Choroid plexus epithelial cell (primary cell): ENCODE measurements at regions not wholly inside any gene's neighbourhood (a gene's known extent, or its start where the extent isn't known, plus 50 kb on each side); places are given as distances from the start of the nearest gene placed in this dataset.
"Not testable (repeated sequence)": the region's sequence is repeated elsewhere in the genome, so short reads cannot be mapped to it uniquely, and the experiment has no call there.

Experiments used
- DNase-seq: peaks from one replicate; pipeline ENCODE4 v3.0.0-alpha.2; 2010; ENCODE audit warnings: low read depth
- H3K4me3 ChIP-seq: 2 replicates; pipeline ENCODE4 v1.5.1; 2011; ENCODE audit warnings: low read depth, mild to moderate bottlenecking, control low read depth, low read length, moderate library complexity
- TF ChIP-seq, protein P1 (sequence below): conservative IDR thresholded peaks from 2 replicates; pipeline ENCODE4 v1.5.1; 2011; ENCODE audit warnings: low read depth, mild to moderate bottlenecking, control low read depth, inconsistent platforms, low read length, moderate library complexity

DNA sequence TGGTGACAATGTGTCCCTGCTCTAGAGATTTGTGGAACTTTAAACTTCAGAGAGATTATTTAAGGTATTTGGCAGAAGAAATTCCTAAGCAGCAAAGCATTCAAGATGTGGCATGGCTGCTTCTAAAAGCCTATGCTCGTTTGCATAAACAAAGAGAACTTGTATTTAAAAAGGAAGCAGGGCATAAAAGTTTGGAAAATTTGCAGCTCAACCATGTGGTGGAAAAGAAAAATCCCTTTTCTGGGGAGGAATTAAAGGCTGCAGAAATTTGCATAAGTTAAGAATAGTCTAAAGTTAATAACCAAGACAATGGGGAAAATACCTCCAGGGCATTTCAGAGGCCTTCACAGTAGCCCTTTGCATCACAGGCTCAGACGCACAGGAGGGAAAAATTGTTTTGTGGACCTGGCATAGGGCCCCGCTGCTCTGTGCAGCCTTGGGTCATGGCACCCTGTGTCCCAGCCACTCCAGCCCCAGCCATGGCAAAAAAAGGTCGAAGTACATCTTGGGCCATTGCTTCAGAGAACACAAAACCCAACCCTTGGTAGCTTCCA is 1109.1 kb downstream of the OTOL1 start:
- no peak for DNase-seq
- H3K4me3 ChIP-seq, result no peak overlapping the region
- TF ChIP-seq, protein P1, sequence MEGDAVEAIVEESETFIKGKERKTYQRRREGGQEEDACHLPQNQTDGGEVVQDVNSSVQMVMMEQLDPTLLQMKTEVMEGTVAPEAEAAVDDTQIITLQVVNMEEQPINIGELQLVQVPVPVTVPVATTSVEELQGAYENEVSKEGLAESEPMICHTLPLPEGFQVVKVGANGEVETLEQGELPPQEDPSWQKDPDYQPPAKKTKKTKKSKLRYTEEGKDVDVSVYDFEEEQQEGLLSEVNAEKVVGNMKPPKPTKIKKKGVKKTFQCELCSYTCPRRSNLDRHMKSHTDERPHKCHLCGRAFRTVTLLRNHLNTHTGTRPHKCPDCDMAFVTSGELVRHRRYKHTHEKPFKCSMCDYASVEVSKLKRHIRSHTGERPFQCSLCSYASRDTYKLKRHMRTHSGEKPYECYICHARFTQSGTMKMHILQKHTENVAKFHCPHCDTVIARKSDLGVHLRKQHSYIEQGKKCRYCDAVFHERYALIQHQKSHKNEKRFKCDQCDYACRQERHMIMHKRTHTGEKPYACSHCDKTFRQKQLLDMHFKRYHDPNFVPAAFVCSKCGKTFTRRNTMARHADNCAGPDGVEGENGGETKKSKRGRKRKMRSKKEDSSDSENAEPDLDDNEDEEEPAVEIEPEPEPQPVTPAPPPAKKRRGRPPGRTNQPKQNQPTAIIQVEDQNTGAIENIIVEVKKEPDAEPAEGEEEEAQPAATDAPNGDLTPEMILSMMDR, result no peak

DNA sequence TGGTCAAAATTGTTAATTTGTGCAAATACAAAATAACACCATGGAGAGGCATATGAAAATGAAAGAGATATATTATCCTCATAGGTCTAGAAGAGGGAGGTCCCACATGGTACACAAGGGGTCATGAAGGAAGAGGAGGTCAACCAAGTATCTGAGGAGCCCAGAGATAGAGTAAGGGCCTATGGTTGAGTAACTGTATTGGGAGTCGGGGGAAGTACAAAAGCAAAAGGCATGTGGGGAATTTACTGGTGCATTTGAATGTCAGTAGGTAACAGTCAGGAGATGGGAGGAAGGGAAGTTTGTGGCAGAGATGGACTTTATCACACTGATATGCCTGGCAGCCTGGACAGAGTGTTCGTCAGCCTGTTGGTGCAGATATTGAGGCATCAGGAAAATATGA is 1113.7 kb downstream of the OTOL1 start:
- no peak for DNase-seq
- TF ChIP-seq, protein P1, result no peak
- H3K4me3 ChIP-seq, result no peak overlapping the region

DNA sequence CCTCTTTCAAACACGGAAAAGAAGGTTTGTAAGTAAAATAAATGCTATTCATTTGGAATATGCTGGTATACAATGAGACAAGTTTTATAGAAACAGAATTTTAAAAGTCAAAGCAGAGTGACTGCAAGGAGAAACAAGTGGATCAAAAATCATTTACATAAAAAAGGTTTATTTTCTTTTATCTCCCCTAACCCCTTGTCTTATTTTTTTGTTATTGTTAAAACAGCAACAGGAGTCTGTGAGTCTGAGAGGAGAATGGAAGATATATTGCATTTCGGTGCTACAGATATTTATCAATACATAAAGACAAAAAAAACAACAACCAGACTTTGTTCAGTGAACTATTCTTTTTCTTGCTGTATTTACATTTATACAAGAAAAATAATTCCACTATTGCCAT is 1116.4 kb downstream of the OTOL1 start:
- TF ChIP-seq, protein P1, result no peak
- H3K4me3 ChIP-seq, result no peak overlapping the region
- no peak for DNase-seq

DNA sequence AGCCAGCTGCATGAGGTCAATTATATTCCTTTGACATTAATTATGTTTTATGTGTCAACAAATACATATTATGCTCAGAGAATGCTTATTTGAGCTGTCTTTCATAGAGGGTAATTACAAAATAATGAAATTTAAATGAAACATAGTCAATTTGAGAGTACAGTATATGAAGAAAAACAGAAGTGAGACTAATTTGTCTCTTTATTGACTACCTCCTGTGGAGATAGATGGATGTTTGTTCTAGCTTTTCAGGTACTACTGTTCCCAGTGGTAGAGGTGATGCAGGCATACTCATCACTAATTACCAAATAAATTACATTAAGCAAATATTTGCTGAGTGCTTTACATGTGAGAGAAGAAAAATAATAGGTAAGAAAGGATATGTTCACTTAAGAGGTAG is 1129.6 kb downstream of the OTOL1 start:
- DNase-seq, result no peak
- no peak overlapping the region for H3K4me3 ChIP-seq
- TF ChIP-seq, protein P1, result no peak

DNA sequence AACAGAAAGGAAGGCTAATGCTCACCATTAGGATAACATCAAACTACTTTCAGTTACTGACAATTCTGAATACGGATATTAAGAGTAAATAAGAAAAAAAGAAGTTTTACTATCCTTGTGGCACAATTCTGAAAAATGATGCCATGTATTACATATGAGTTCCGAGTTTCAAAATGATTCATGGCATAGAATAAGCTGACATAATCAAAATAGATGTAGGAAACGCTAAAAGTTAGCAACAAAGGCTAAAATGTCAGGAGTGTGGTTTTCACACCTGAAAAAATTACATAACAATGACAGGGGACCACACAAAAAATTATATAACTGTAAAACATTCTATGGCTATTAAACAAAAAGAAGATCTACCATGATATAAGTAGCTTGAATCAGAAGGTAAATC is 1131.9 kb downstream of the OTOL1 start:
- H3K4me3 ChIP-seq, result no peak overlapping the region
- TF ChIP-seq, protein P1, result no peak
- no peak for DNase-seq

DNA sequence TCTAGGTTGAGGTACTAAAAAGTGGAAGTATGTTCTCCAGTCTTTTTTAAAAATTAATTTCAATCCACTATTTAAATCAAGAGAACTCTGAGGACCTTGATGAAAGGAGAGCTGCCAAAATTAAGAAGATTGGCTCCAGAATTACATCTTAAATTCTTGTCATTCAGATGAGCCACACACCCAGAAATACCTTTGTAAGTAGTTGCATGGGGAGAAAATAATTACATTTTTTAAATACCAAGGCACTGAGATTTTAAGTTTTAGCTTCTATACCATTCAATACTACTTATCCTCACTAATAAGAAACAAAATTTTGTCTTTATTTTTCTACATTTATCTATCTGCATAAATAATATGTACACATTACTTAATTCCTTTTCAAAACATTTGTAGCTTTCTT is 1132.8 kb downstream of the OTOL1 start:
- DNase-seq, result no peak
- TF ChIP-seq, protein P1, result no peak
- no peak overlapping the region for H3K4me3 ChIP-seq

DNA sequence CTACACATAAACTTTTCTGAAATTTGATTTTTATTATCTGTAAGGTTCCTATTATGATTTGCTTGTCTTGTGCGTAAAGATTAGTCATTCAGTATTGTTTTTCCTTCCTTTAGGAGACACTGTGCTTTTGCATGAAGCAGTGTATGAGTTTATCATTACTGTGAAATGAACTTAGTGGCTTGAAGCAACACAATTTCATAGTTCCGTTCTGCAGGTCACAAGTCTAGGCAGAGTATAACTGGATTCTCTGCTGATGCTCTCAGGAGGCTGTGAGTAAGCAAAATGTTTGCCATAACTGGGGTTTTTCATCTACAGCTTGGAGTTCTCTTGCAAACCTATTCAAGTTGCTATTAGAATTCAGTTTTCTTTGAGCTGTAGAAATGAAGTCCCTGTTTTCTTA is 1136.1 kb downstream of the OTOL1 start:
- DNase-seq, result peak; percentile 64
- TF ChIP-seq, protein P1, result no peak
- no peak overlapping the region for H3K4me3 ChIP-seq

DNA sequence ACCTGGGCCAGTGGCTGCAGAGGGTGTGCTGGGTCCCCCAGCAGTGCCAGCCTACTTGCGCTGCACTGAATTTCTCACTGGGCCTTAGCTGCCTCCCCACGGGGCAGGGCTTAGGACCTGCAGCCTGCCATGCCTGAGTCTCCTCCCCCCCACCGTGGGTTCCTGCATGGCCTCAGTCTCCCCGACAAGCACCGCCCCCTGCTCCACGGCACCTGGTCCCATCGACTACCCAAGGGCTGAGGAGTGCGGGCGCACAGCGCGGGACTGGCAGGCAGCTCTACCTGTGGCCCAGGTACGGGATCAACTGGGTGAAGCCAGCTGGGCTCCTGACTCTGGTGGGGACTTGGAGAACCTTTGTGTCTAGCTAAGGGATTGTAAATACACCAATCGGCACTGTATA is 1143.6 kb downstream of the OTOL1 start:
- DNase-seq, result not testable (repeated sequence)

More for the DNA sequence above, 1143.6 kb downstream of the OTOL1 start:
- H3K4me3 ChIP-seq, result not testable (repeated sequence)
